ENCODE measurements at regions not wholly inside any gene's neighbourhood (a gene's known extent, or its start where the extent isn't known, plus 50 kb on each side); places are given as distances from the start of the nearest gene placed in this dataset.

- Histone ChIP-seq H3K4me3 (ENCODE audit: low read length in 3 of 3) (no peak overlapping the region), H3K9me3 (ENCODE audit: control insufficient read depth in 3 of 3, low read length in 3 of 3) (no peaks in the 10 kb centered on the region), H3K9ac (ENCODE audit: low read depth in 1 of 3, low read length in 3 of 3) (no peak overlapping the region), H3K27ac (ENCODE audit: low read depth, low read length) (no peak overlapping the region), H3K36me3 (ENCODE audit: control insufficient read depth in 3 of 3, insufficient read depth in 3 of 3, low read length in 3 of 3) (no peaks in the 10 kb centered on the region), H3K4me1 (ENCODE audit: control insufficient read depth in 3 of 3, insufficient read depth in 3 of 3, low read length in 3 of 3) (no peaks in the 10 kb centered on the region), H3K27me3 (ENCODE audit: control insufficient read depth in 3 of 3, insufficient read depth in 3 of 3, low read length in 3 of 3) (no peaks in the 10 kb centered on the region)
Observed at GRCh38 chr20:10798811-10799210, 125.0 kb upstream of the JAG1 start.

GRCh38 chr20:10799735-10800134 is 125.9 kb upstream of the JAG1 start:
- no peaks in the 10 kb centered on the region for H3K27me3 ChIP-seq (ENCODE audit: control insufficient read depth in 3 of 3, insufficient read depth in 3 of 3, low read length in 3 of 3)
- H3K9ac ChIP-seq (ENCODE audit: low read depth in 1 of 3, low read length in 3 of 3): no peak overlapping the region
- no peaks in the 10 kb centered on the region for H3K9me3 ChIP-seq (ENCODE audit: control insufficient read depth in 3 of 3, low read length in 3 of 3)
- no peaks in the 10 kb centered on the region for H3K4me1 ChIP-seq (ENCODE audit: control insufficient read depth in 3 of 3, insufficient read depth in 3 of 3, low read length in 3 of 3)
- no peak overlapping the region for H3K4me3 ChIP-seq (ENCODE audit: low read length in 3 of 3)
- H3K36me3 ChIP-seq (ENCODE audit: control insufficient read depth in 3 of 3, insufficient read depth in 3 of 3, low read length in 3 of 3): no peaks in the 10 kb centered on the region
- no peak overlapping the region for H3K27ac ChIP-seq (ENCODE audit: low read depth, low read length)

GRCh38 chr20:10800288-10800687 is 126.5 kb upstream of the JAG1 start:
- no peak overlapping the region for H3K27ac ChIP-seq (ENCODE audit: low read depth, low read length)
- no peaks in the 10 kb centered on the region for H3K36me3 ChIP-seq (ENCODE audit: control insufficient read depth in 3 of 3, insufficient read depth in 3 of 3, low read length in 3 of 3)
- H3K4me3 ChIP-seq (ENCODE audit: low read length in 3 of 3): no peak overlapping the region
- H3K9ac ChIP-seq (ENCODE audit: low read depth in 1 of 3, low read length in 3 of 3): no peak overlapping the region
- no peaks in the 10 kb centered on the region for H3K27me3 ChIP-seq (ENCODE audit: control insufficient read depth in 3 of 3, insufficient read depth in 3 of 3, low read length in 3 of 3)
- no peaks in the 10 kb centered on the region for H3K9me3 ChIP-seq (ENCODE audit: control insufficient read depth in 3 of 3, low read length in 3 of 3)
- H3K4me1 ChIP-seq (ENCODE audit: control insufficient read depth in 3 of 3, insufficient read depth in 3 of 3, low read length in 3 of 3): no peaks in the 10 kb centered on the region

- H3K36me3 ChIP-seq (ENCODE audit: control insufficient read depth in 3 of 3, insufficient read depth in 3 of 3, low read length in 3 of 3): no peaks in the 10 kb centered on the region
- H3K4me1 ChIP-seq (ENCODE audit: control insufficient read depth in 3 of 3, insufficient read depth in 3 of 3, low read length in 3 of 3): peaks cover 0 to 3% (median 2%) of the 10 kb centered on the region in 3 donors
- H3K27me3 ChIP-seq (ENCODE audit: control insufficient read depth in 3 of 3, insufficient read depth in 3 of 3, low read length in 3 of 3): no peaks in the 10 kb centered on the region
- no peak overlapping the region for H3K9ac ChIP-seq (ENCODE audit: low read depth in 1 of 3, low read length in 3 of 3)
- no peak overlapping the region for H3K27ac ChIP-seq (ENCODE audit: low read depth, low read length)
- no peaks in the 10 kb centered on the region for H3K9me3 ChIP-seq (ENCODE audit: control insufficient read depth in 3 of 3, low read length in 3 of 3)
- no peak overlapping the region for H3K4me3 ChIP-seq (ENCODE audit: low read length in 3 of 3)
Observed at GRCh38 chr20:10802236-10802635, 128.4 kb upstream of the JAG1 start.

GRCh38 chr20:10805764-10806163 is 132.0 kb upstream of the JAG1 start:
- no peak overlapping the region for H3K27ac ChIP-seq (ENCODE audit: low read depth, low read length)

GRCh38 chr20:10806539-10806938 is 132.7 kb upstream of the JAG1 start:
- Histone ChIP-seq H3K27me3 (ENCODE audit: control insufficient read depth in 3 of 3, insufficient read depth in 3 of 3, low read length in 3 of 3) (no peaks in the 10 kb centered on the region), H3K9me3 (ENCODE audit: control insufficient read depth in 3 of 3, low read length in 3 of 3) (no peaks in the 10 kb centered on the region), H3K4me1 (ENCODE audit: control insufficient read depth in 3 of 3, insufficient read depth in 3 of 3, low read length in 3 of 3) (peaks cover 0 to 3% (median 2%) of the 10 kb centered on the region in 3 donors), H3K9ac (ENCODE audit: low read depth in 1 of 3, low read length in 3 of 3) (no peak overlapping the region), H3K27ac (ENCODE audit: low read depth, low read length) (no peak overlapping the region), H3K4me3 (ENCODE audit: low read length in 3 of 3) (no peak overlapping the region), H3K36me3 (ENCODE audit: control insufficient read depth in 3 of 3, insufficient read depth in 3 of 3, low read length in 3 of 3) (no peaks in the 10 kb centered on the region)

More at GRCh38 chr20:10805764-10806163, 132.0 kb upstream of the JAG1 start:
- no peak overlapping the region for H3K9ac ChIP-seq (ENCODE audit: low read depth in 1 of 3, low read length in 3 of 3)
- no peaks in the 10 kb centered on the region for H3K36me3 ChIP-seq (ENCODE audit: control insufficient read depth in 3 of 3, insufficient read depth in 3 of 3, low read length in 3 of 3)
- peaks cover 0 to 3% (median 2%) of the 10 kb centered on the region in 3 donors for H3K4me1 ChIP-seq (ENCODE audit: control insufficient read depth in 3 of 3, insufficient read depth in 3 of 3, low read length in 3 of 3)
- H3K4me3 ChIP-seq (ENCODE audit: low read length in 3 of 3): no peak overlapping the region
- H3K9me3 ChIP-seq (ENCODE audit: control insufficient read depth in 3 of 3, low read length in 3 of 3): no peaks in the 10 kb centered on the region
- no peaks in the 10 kb centered on the region for H3K27me3 ChIP-seq (ENCODE audit: control insufficient read depth in 3 of 3, insufficient read depth in 3 of 3, low read length in 3 of 3)

- Histone ChIP-seq H3K4me1 (ENCODE audit: control insufficient read depth in 3 of 3, insufficient read depth in 3 of 3, low read length in 3 of 3) (peaks cover 0 to 3% (median 2%) of the 10 kb centered on the region in 3 donors), H3K36me3 (ENCODE audit: control insufficient read depth in 3 of 3, insufficient read depth in 3 of 3, low read length in 3 of 3) (no peaks in the 10 kb centered on the region), H3K4me3 (ENCODE audit: low read length in 3 of 3) (no peak overlapping the region), H3K27me3 (ENCODE audit: control insufficient read depth in 3 of 3, insufficient read depth in 3 of 3, low read length in 3 of 3) (no peaks in the 10 kb centered on the region), H3K27ac (ENCODE audit: low read depth, low read length) (no peak overlapping the region), H3K9ac (ENCODE audit: low read depth in 1 of 3, low read length in 3 of 3) (no peak overlapping the region), H3K9me3 (ENCODE audit: control insufficient read depth in 3 of 3, low read length in 3 of 3) (no peaks in the 10 kb centered on the region)
Observed at GRCh38 chr20:10807013-10807412, 133.2 kb upstream of the JAG1 start.

- no peaks in the 10 kb centered on the region for H3K9me3 ChIP-seq (ENCODE audit: control insufficient read depth in 3 of 3, low read length in 3 of 3)
- no peak overlapping the region for H3K9ac ChIP-seq (ENCODE audit: low read depth in 1 of 3, low read length in 3 of 3)
- no peaks in the 10 kb centered on the region for H3K36me3 ChIP-seq (ENCODE audit: control insufficient read depth in 3 of 3, insufficient read depth in 3 of 3, low read length in 3 of 3)
- no peak overlapping the region for H3K4me3 ChIP-seq (ENCODE audit: low read length in 3 of 3)
- no peaks in the 10 kb centered on the region for H3K27me3 ChIP-seq (ENCODE audit: control insufficient read depth in 3 of 3, insufficient read depth in 3 of 3, low read length in 3 of 3)
- H3K27ac ChIP-seq (ENCODE audit: low read depth, low read length): no peak overlapping the region
- no peaks in the 10 kb centered on the region for H3K4me1 ChIP-seq (ENCODE audit: control insufficient read depth in 3 of 3, insufficient read depth in 3 of 3, low read length in 3 of 3)
Observed at GRCh38 chr20:10812759-10813327, 139.0 kb upstream of the JAG1 start.

- Histone ChIP-seq H3K4me1 (ENCODE audit: control insufficient read depth in 3 of 3, insufficient read depth in 3 of 3, low read length in 3 of 3) (no peaks in the 10 kb centered on the region), H3K27me3 (ENCODE audit: control insufficient read depth in 3 of 3, insufficient read depth in 3 of 3, low read length in 3 of 3) (no peaks in the 10 kb centered on the region), H3K27ac (ENCODE audit: low read depth, low read length) (no peak overlapping the region), H3K4me3 (ENCODE audit: low read length in 3 of 3) (no peak overlapping the region), H3K36me3 (ENCODE audit: control insufficient read depth in 3 of 3, insufficient read depth in 3 of 3, low read length in 3 of 3) (no peaks in the 10 kb centered on the region), H3K9me3 (ENCODE audit: control insufficient read depth in 3 of 3, low read length in 3 of 3) (no peaks in the 10 kb centered on the region), H3K9ac (ENCODE audit: low read depth in 1 of 3, low read length in 3 of 3) (no peak overlapping the region)
Observed at GRCh38 chr20:10823585-10823984, 149.8 kb upstream of the JAG1 start.

- Histone ChIP-seq H3K9ac (ENCODE audit: low read depth in 1 of 3, low read length in 3 of 3) (no peak overlapping the region), H3K9me3 (ENCODE audit: control insufficient read depth in 3 of 3, low read length in 3 of 3) (no peaks in the 10 kb centered on the region), H3K27ac (ENCODE audit: low read depth, low read length) (no peak overlapping the region), H3K36me3 (ENCODE audit: control insufficient read depth in 3 of 3, insufficient read depth in 3 of 3, low read length in 3 of 3) (no peaks in the 10 kb centered on the region), H3K4me3 (ENCODE audit: low read length in 3 of 3) (no peak overlapping the region), H3K4me1 (ENCODE audit: control insufficient read depth in 3 of 3, insufficient read depth in 3 of 3, low read length in 3 of 3) (no peaks in the 10 kb centered on the region), H3K27me3 (ENCODE audit: control insufficient read depth in 3 of 3, insufficient read depth in 3 of 3, low read length in 3 of 3) (no peaks in the 10 kb centered on the region)
Observed at GRCh38 chr20:10824750-10825500, 151.1 kb upstream of the JAG1 start.

Measured in skeletal muscle tissue (tissue), 3 donors.